Right atrium auricular region (tissue), 2 donors: ENCODE measurements at regions not wholly inside any gene's neighbourhood (a gene's known extent, or its start where the extent isn't known, plus 50 kb on each side); places are given as distances from the start of the nearest gene placed in this dataset.

Experiments
- DNase-seq: peaks from one replicate; pipeline ENCODE4 v3.0.0-alpha.2; 2019; ENCODE audit warnings: low spot score
- H3K27ac ChIP-seq, 2 donors: fragments of 200-600 bp; sonication (generic); 1 replicate in 1 of 2; 2 replicates in 1 of 2; pipeline ENCODE4 v1.5.1; 2016 to 2019
- H3K27me3 ChIP-seq, 2 donors: fragments of 200-600 bp; sonication (generic); one replicate each; pipeline versions ENCODE4 v1.5.1 to v1.6.0; 2017 to 2019
- H3K36me3 ChIP-seq: fragments of 200-600 bp; sonication (generic); one replicate; pipeline ENCODE4 v1.5.1; 2016
- H3K4me1 ChIP-seq, 2 donors: fragments of 200-600 bp; sonication (generic); one replicate each; pipeline versions ENCODE4 v1.5.1 to v1.6.0; 2017 to 2019
- H3K4me3 ChIP-seq, 2 donors: fragments of 200-600 bp; sonication (generic); 1 replicate in 1 of 2; 2 replicates in 1 of 2; pipeline ENCODE4 v1.5.1; 2017 to 2019; ENCODE audit warnings: mild to moderate bottlenecking in 1 of 2, moderate library complexity in 1 of 2
- H3K9me3 ChIP-seq, 2 donors: fragments of 200-600 bp; sonication (generic); one replicate each; pipeline ENCODE4 v1.5.1; 2019
- TF ChIP-seq, protein P1 (sequence below), 2 donors: fragments of 200-600 bp; sonication (generic); IDR thresholded peaks; one replicate each; pipeline ENCODE4 v1.5.1; 2019; ENCODE audit warnings: antibody characterized with exemption in 2 of 2

DNA sequence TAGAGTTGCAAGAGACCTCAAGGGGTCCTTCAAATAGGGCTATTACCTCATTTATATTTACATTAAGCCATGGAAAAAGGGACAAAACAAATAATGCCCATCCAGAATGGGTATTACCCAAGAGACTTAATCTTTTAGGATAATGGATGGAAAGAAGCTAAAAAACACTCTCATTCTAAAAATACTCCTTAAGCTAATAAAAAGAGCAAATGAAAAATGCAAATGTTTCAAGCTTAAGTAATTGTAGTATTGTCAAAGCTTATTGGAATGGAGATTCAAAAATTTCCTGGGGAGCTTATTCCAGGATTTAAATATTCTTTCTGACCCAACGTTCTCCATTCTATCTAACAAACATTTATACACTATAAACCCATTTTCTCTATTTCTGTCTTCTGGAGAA, 107.8 kb upstream of the SPIN4 start:
- no peak for DNase-seq
- TF ChIP-seq, protein P1, sequence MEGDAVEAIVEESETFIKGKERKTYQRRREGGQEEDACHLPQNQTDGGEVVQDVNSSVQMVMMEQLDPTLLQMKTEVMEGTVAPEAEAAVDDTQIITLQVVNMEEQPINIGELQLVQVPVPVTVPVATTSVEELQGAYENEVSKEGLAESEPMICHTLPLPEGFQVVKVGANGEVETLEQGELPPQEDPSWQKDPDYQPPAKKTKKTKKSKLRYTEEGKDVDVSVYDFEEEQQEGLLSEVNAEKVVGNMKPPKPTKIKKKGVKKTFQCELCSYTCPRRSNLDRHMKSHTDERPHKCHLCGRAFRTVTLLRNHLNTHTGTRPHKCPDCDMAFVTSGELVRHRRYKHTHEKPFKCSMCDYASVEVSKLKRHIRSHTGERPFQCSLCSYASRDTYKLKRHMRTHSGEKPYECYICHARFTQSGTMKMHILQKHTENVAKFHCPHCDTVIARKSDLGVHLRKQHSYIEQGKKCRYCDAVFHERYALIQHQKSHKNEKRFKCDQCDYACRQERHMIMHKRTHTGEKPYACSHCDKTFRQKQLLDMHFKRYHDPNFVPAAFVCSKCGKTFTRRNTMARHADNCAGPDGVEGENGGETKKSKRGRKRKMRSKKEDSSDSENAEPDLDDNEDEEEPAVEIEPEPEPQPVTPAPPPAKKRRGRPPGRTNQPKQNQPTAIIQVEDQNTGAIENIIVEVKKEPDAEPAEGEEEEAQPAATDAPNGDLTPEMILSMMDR (IDR thresholded peaks at IDR 0.05) = no peak
- H3K9me3 ChIP-seq = no peaks in the 10 kb centered on the region
- H3K27me3 ChIP-seq = no peaks in the 10 kb centered on the region
- H3K36me3 ChIP-seq = no peaks in the 10 kb centered on the region
- H3K27ac ChIP-seq = no peak overlapping the region
- no peak overlapping the region for H3K4me3 ChIP-seq
- no peaks in the 10 kb centered on the region for H3K4me1 ChIP-seq

DNA sequence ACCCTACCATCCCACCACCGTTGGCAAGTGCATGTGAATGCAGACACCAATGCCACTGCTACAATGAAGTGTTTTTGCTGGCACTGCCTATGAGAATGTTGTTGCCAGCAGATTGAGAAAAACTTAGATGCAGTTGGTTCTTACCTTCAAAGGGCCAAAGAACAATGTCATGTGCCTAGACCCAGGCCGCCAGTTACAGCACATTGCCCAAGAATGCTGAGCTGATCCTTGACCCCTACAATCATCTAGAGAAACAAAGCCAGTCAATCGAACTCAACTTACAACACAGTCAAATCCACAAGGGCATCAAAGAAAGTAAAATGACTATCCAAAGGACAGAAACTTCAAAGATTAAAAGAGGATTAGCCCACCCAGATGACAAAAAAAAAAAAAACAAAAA, 102.4 kb upstream of the SPIN4 start:
- H3K27me3 ChIP-seq = no peaks in the 10 kb centered on the region
- DNase-seq = no peak
- no peak overlapping the region for H3K27ac ChIP-seq
- H3K4me1 ChIP-seq = no peaks in the 10 kb centered on the region
- no peaks in the 10 kb centered on the region for H3K36me3 ChIP-seq
- no peak overlapping the region for H3K4me3 ChIP-seq
- TF ChIP-seq, protein P1 (IDR thresholded peaks at IDR 0.05) = no peak
- no peaks in the 10 kb centered on the region for H3K9me3 ChIP-seq

GRCh38 chrX:63441717-63442116, 90.6 kb upstream of the SPIN4 start:
- Histone ChIP-seq H3K4me1 (no peaks in the 10 kb centered on the region), H3K9me3 (no peaks in the 10 kb centered on the region), H3K27ac (no peak overlapping the region), H3K4me3 (no peak overlapping the region), H3K27me3 (no peaks in the 10 kb centered on the region), H3K36me3 (no peaks in the 10 kb centered on the region)
- TF ChIP-seq, protein P1 (IDR thresholded peaks at IDR 0.05) = no peak
- DNase-seq = no peak

DNA sequence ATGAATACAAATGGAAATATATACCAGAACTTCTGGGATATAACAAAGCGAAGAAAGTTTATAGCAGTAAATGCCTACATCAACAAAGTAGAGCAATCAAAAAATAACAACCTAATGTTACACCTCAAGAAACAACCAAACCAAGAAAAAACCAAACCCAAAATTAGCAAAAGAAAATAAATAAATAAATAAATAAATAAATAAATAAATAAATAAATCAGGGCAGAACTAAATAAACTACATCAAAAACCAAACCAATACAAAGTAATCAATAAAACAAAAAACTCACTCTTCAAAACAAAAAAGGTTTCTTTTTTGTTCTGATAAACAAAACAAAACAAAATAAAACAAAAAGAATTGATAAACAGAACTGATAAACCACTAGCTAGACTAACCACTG, 88.4 kb upstream of the SPIN4 start:
- no peak for DNase-seq
- TF ChIP-seq, protein P1 (IDR thresholded peaks at IDR 0.05) = no peak
- H3K36me3 ChIP-seq = no peaks in the 10 kb centered on the region
- H3K27me3 ChIP-seq = no peaks in the 10 kb centered on the region
- H3K4me1 ChIP-seq = no peaks in the 10 kb centered on the region
- H3K9me3 ChIP-seq = no peaks in the 10 kb centered on the region
- H3K4me3 ChIP-seq = no peak overlapping the region
- H3K27ac ChIP-seq = no peak overlapping the region

DNA sequence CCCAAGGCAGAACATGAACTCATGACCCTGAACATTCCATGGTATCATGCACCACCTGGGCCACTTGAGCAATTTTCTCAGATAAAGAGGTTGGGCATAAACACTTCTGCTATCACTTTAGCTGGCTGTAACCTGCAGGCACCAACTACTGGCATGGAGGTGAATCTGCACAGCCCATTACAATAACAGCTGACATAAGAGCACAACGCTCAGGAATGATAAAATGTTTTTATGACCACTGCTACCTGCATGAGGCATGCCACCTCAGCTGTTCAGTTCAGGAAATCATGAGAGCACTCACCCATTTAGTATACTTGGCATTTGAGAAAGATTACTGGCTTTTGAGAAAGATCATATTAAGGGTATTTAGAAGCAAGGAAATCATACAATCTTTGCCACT, 85.7 kb upstream of the SPIN4 start:
- Histone ChIP-seq H3K4me1 (no peaks in the 10 kb centered on the region), H3K9me3 (no peaks in the 10 kb centered on the region), H3K4me3 (no peak overlapping the region), H3K27ac (no peak overlapping the region), H3K36me3 (no peaks in the 10 kb centered on the region), H3K27me3 (no peaks in the 10 kb centered on the region)
- no peak for DNase-seq
- TF ChIP-seq, protein P1 (IDR thresholded peaks at IDR 0.05) = no peak

- H3K9me3 ChIP-seq = no peaks in the 10 kb centered on the region
- no peak overlapping the region for H3K27ac ChIP-seq
- H3K4me3 ChIP-seq = no peak overlapping the region
- no peaks in the 10 kb centered on the region for H3K4me1 ChIP-seq
- no peaks in the 10 kb centered on the region for H3K36me3 ChIP-seq
- H3K27me3 ChIP-seq = no peaks in the 10 kb centered on the region
- DNase-seq = no peak
- TF ChIP-seq, protein P1 (IDR thresholded peaks at IDR 0.05) = no peak
Observed at GRCh38 chrX:63434665-63435064, 83.5 kb upstream of the SPIN4 start.
